HG03095 (cell line): ENCODE measurements at regions not wholly inside any gene's neighbourhood (a gene's known extent, or its start where the extent isn't known, plus 50 kb on each side); places are given as distances from the start of the nearest gene placed in this dataset.
"Not testable (repeated sequence)": the region's sequence is repeated elsewhere in the genome, so short reads cannot be mapped to it uniquely, and the experiment has no call there.

Experiments
- ATAC-seq: cut with Tn5 transposase; IDR thresholded peaks from one replicate; pipeline ENCODE4 v1.9.1; 2021; ENCODE audit warnings: moderate library complexity; ENCODE audit not compliant: unreplicated experiment

DNA sequence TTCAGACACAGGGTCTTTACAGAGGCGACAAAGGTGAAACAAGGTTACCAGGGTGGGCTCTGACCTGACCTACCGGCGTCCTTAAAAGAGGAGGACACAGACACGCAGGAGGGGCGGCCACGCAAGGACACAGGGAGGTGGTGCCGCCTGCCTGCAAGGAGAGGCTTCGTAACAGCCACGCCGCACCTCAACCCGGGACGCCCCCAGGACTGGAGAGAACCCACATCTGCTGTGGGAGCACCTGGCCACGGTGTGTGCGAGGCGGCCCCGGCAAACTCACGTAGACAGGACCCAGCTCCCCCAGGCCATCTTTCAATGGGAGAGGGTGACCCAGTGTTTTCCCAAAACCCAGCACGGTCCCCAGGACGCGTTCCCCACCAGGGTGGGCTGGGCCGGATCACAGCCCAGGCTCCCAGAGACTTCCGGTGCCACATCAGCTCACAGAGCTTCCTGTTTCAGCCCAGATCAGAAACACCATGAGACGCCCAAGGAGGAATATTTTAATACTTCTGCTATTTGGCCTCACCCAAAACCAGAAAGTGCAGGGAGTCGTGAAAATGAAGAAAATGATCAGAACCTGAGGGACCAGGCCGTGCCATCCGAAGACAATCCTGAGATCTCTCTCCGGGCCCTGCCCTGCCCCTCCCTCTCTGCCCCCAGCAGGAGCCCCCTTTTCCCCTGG is 5417.4 kb upstream of the TPTE start:
- ATAC-seq = not testable (repeated sequence)

DNA sequence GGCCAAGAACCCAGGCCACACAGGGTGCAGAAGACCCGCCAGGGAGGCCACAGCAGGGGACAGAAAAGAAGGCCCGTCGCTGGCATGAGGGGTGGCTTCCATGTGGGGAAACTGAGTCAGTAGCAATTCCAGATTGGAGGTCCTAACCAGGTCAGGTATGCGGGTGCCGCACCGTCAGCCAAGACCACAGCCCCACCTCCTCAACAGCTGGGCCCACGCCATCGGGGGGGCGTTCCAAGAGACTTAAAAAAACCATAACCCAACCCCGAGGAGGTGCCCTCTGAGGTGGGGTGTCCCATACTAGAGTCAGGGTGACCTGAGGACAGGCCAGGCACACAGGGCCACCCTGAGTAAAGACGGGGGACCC is 5416.8 kb upstream of the TPTE start:
- not testable (repeated sequence) for ATAC-seq

- not testable (repeated sequence) for ATAC-seq
Observed at GRCh38 chr21:5105939-5106708, 5415.3 kb upstream of the TPTE start.

GRCh38 chr21:5106767-5107464 is 5414.5 kb upstream of the TPTE start:
- ATAC-seq = not testable (repeated sequence)

- not testable (repeated sequence) for ATAC-seq
Observed at GRCh38 chr21:5107637-5108036, 5413.7 kb upstream of the TPTE start.

DNA sequence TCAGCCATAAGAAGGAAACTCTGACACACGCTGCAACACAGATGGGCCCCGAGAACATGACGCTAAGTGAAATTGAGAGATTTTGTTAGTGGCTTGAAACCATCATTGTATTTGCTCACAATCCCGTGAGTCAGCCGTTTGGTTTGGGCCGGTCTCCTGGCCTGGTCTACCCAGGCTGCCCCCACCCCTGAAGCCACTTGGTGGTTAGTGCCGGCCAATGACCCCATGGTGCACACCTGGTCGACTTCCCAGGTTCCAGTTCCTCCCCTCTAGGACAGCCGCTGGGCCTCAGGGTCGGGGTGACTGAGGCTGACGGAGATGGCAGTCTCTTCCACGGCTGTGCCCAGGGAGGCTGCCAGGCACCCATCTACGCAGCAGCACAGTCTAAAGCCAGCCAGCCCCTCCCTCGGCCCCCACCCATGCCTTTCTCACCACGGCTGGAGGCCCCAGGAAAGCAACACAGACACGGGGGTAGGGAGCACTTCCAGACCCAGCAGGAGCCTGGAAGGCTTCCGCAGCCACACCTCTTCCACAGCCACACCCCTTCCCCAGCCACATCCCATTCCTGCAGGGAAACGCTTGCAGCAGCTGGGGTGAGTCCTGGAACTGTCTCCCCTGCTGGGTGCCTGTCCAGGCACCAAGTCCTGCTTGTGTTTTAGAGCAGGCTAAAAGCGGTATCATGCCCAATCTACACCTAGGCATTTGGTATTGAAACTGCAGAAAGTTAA is 5413.2 kb upstream of the TPTE start:
- not testable (repeated sequence) for ATAC-seq

DNA sequence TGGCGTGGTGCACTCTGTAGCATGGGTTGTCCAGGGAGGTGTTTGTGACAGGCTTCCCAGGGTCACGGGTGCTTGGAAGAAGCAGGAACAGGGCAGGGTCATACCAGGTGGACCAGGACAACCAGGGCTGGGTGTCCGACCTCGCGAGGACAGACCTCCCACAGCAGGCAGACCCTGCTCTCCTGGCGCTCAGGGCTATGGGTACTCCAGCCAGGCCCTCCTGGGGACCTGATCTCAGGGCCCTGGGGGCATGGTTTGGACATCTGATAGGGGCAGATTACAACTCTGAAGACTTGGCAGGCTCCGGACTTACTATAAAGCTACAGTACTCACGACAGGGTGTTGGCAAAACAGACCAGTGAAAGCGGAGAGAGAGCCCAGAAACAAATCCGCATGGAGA is 5410.2 kb upstream of the TPTE start:
- not testable (repeated sequence) for ATAC-seq

DNA sequence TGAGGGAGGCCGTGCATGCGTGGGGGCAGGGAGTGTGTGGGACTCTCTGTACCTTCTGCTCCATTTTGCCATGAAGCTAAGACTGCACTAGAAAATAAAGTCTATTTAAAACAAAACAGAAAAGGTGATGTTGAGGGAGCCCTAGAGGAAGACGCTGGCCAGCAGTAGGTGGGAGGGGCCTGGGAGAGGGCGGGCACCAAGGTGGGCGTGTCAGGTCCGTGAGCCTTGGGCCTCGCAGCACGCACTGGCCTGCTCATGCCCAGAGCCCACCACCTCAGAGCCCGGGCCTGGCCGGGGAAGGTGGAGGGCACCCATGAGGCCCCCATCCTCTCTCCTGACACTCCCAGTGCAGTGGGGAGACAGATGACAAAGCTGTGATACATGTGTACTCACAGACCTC is 5408.3 kb upstream of the TPTE start:
- not testable (repeated sequence) for ATAC-seq

DNA sequence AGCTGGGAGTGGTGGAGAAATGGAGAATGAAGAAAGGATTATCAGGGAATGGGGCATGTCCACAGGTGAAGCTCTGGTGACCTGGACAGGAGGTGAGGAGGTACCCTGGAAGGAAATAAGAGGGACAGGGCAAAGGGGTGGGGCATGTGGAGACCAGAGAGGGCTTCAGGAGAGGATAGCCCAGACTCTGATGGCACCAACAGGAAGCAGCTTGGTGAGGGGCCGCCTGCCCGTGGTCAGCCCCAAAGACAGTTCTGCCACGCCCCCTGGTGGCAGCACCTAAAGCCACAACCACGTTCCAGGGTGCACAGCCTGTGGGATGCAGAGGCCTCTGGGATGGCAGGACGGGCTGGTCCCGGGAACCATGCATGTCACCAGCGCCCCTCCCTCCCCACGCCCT is 5406.9 kb upstream of the TPTE start:
- ATAC-seq = not testable (repeated sequence)

GRCh38 chr21:5114893-5115645 is 5406.3 kb upstream of the TPTE start:
- not testable (repeated sequence) for ATAC-seq

- not testable (repeated sequence) for ATAC-seq
Observed at GRCh38 chr21:5115646-5116343, 5405.6 kb upstream of the TPTE start.

DNA sequence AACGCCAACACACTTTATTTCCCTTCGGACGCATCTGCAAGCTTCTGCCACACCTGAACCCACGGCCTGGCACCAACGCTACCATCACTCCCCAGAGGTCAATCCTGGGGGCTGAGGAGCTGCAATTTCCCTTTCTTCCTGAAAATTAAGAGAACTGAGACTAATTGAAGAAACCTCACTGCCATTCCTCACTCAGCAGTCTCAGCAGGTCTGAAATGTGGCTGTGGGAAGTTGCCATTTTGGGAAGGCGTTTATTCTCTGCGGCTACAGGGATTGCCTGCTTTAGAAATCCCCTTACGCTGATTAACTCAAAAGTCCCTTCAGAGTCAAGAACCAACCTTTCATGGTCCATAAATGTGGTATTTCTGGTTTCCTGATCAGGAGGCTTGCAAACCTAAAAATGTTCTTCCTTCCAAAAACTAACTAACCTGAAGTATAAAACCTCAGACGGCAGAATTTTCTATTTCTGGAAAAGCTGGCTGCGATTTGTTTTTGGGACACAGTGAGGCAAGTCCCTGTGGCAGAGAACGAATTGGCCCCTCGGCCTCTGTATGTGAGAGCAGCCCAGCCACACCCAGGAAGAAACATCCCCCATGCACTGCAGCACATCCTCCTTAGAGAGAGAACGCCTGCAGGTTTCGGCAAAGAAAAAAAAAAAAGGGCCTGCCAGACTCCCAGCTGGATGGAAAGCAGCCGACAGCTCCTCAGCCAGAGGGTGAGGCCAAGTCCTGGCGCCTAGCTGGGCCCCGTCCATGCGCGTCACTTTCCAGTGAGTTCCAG is 5404.8 kb upstream of the TPTE start:
- not testable (repeated sequence) for ATAC-seq

- ATAC-seq = not testable (repeated sequence)
Observed at GRCh38 chr21:5117135-5117534, 5404.2 kb upstream of the TPTE start.

GRCh38 chr21:5117666-5118295 is 5403.6 kb upstream of the TPTE start:
- not testable (repeated sequence) for ATAC-seq

DNA sequence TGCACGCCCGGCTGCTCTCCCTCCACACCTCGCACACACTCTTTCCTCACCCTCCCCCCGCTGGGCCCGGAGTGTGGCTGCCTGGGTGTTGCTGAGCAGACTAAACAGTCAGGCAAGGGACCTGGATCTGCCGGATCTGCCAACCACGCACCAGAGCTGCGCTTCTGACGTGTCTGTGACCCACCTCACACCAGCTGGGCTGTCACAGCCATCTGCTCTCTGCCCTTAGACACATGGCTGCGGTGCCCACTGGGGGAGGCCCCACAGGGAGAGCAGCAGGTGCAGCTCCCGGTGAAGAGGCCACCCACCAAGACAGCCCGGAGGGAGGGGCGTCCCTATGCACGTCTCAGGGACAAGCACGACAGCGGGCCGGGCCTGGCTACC is 5403.1 kb upstream of the TPTE start:
- not testable (repeated sequence) for ATAC-seq

DNA sequence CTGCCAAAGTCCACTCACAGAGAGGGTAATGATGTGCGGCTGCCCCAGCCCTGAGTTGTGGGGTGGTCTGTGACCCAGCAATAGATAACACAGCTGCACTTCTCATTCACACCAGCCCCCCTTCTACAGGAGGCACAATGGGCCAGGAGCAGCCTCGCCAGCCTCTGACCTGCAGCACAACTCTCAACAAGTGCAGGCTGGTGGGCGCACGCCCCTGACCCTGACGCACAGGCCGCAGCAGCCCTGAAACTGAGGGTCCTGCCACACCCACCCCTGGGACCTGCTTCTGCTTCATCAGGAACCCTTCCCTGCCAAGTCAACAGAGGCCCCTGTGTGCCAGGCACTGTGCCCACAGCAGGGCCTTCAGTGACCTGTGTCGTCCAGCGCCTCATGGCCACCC is 5402.2 kb upstream of the TPTE start:
- not testable (repeated sequence) for ATAC-seq

DNA sequence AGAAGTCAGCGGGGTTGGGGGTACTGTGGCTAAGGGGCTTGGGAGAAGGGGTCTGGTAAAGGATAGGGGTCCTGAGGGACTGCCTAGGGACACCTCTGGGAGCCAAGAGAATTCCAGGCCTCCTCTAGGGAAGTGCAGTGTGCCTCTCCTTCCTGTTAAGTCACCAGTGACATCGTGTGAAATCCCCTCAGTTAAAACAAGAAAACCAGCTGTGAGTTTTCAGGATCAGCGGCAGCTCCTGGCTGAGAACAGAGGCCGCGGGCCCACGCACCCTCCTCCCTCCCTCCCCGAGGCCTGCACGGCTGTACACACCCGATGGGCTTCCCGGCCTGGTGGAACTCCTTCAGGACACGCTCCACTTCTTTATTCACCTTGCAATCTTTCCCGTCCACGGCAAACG is 5400.0 kb upstream of the TPTE start:
- not testable (repeated sequence) for ATAC-seq

- ATAC-seq = not testable (repeated sequence)
Observed at GRCh38 chr21:5121849-5122248, 5399.5 kb upstream of the TPTE start.
